Stimulated activated naive CD8-positive, alpha-beta T cell treated with anti-CD3 and anti-CD28 coated beads, Interleukin-15, Interleukin-2, amounts not matched to agents 100 U/mL and 50 U/mL, for 24 hours (primary cell): ENCODE measurements at regions not wholly inside any gene's neighbourhood (a gene's known extent, or its start where the extent isn't known, plus 50 kb on each side); places are given as distances from the start of the nearest gene placed in this dataset.

ENCODE experiments used
- ATAC-seq: fragments of 150-1000 bp; cut with Tn5 transposase; one replicate; pipeline ENCODE4 v1.10.0; 2021
- DNase-seq: peaks from one replicate; pipeline ENCODE4 v3.0.0; 2021

DNA sequence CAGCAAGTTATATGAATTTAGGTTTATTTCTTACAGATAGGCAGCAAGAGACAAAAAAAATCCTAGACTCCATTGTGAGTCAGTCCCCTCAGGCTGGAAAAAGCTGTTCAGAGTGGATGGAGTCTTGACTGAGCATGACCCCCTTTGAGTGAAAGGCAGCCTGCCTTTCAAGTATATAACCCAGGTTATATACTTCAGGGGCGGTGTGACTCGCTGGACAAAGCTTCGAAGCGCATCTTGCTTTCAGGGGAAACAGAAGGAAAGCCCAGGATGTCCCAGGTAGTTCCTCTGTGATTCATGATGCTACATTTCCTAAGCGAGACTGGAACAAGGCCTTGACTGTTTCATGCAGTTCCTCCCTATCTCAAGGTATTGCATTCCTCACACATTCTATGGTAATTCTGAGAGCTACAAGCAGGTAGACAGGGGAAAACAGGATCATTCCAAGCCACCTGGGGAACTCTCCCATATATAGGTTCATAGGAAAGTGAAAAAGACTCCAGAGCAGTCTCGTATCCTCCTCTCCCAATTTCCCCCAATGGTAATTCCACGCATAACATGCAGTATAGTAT is 1244.1 kb upstream of the CDH6 start:
- ATAC-seq (no peak), DNase-seq (no peak)

DNA sequence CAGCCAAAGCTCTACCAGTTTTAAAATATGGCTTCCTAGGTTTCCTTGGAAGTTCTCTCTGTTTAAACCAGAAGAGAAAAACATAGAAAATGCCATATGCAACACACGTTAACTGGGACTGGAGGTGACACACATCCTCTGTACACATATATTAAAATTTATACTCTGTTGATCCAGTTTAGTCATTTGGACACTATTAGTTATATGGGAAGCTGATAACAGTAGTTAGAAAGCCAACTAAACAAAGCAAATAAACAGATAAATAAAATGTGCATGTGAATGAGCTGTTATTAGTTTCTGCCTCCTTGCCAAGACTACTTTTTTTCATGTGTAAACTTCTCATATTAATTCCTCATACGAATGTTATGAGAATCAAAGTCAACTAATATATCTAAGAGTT is 1249.2 kb upstream of the CDH6 start:
- DNase-seq (no peak), ATAC-seq (no peak)

DNA sequence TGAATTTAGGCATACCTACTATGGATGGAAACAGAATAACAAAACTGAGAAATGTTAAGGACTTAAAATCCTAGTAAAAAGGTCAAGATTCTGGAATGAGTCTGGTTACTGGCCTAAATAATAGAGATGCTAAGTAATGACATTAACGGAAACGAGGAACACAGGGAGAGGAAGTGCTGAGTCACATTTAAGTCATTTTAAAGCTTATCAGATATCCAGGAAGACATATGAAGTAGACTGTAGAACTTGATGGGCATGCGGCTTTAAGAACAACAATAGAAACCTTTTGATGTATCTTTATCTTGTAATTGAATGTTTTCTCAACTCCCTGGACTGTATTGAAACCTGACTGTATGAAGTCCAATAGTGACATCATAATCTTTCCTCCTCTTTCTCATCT is 1251.4 kb upstream of the CDH6 start:
- DNase-seq (no peak), ATAC-seq (no peak)

DNA sequence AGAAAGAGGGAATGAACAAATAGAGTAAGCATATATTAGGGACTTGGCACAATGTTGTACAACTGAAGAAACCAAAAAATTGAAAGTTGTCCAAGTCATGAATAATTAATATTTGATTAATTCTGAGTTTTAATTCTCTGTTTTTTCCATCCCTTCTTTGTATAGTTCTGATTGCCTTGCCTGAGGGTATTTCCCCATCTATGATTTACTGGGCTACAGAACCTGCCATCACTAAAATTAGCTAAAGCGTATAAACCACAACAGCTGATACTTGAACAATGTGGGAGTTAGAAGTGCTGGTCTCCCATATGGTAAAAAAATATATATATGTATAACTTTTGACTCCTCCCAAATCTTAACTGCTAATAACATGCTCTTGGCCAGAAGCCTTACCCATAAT is 1253.5 kb upstream of the CDH6 start:
- ATAC-seq, result no peak
- no peak for DNase-seq

DNA sequence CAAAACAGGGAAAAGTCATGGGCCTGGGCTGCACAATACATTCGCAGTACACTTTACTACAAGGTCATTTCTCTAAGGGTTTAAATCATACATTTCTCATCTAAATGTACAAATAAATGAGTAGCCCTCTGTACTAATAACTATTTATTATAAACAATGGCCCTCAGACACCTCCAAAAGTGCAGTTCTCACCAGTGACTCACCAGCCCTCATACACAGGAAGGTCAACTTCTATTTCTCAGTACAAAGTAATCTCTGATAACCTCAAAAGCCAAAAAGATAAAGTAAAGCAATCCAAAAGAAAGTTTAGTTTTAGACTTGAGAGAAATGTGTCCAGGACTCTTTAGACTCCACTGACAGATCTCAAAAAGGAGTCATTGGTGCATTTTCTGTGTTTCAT is 1258.1 kb upstream of the CDH6 start:
- no peak for ATAC-seq
- no peak for DNase-seq

DNA sequence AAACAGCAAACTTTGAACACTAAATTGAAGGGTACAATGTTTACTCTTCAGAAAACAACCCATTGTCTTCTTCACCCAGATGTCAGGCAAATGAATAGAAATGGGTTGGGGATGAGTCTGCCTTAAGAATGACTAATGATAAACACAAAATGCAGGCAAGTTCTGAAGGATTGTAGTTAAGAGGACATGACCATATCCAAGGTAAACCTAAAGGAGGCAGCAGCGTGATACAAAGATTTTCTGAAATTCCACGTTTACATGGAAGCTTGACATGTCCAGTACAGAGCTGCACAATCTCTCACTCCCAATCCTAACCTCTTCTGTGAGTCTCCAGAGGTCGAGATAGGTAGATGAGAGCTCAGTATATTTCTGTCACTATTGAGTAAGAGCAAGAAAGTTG is 1263.2 kb upstream of the CDH6 start:
- no peak for DNase-seq
- no peak for ATAC-seq

DNA sequence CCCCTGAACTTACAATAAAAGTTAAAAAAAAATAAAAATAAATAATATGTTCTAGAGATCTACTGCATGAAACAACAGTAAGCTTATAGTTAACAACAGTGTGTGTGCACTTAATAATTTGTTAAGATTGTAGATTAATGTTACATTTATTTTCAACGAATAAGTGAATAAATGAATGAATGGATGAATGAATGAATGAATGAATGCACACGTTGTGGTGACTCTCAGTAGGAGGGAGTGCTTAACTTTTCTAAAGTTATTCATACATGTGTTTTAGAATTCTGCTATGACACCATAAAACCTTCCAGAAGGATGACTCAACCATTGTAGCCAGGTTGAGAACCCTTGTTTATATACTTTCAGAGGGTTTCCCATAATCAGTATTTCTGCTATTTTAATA is 1269.4 kb upstream of the CDH6 start:
- ATAC-seq (no peak), DNase-seq (no peak)

DNA sequence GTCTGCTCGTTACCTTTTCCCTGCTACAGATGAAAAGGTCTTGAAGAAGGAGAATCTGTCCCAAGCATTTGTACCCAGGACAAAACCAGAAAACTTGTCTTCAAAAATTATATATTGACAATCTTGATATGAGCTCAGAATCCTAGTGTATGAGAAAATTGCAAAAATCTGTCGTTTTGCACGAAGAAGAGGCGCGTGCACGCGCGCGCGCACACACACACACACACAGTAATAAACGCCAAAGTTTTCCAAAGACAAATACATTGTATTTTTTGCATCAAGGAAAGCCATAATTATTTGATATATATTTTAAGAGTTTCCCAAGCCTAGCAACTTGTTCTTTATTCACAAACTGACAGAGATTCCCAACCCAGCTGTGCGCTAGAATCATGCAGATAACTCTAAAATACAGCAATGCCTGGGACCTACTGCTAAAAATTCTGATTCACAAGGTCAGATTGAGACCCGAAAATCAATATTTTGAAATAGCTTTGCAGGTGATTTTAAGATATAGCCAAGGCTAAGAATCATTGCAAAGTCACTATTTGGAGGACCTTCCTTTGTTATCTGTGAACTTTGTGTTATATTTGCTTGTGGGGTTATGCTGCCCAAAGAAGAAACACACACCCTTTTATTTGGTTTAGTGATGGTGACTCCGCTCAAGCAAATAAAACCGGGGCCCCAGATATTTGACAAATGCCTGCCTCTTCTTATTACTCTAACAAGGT is 1287.7 kb upstream of the CDH6 start:
- no peak for ATAC-seq
- no peak for DNase-seq

DNA sequence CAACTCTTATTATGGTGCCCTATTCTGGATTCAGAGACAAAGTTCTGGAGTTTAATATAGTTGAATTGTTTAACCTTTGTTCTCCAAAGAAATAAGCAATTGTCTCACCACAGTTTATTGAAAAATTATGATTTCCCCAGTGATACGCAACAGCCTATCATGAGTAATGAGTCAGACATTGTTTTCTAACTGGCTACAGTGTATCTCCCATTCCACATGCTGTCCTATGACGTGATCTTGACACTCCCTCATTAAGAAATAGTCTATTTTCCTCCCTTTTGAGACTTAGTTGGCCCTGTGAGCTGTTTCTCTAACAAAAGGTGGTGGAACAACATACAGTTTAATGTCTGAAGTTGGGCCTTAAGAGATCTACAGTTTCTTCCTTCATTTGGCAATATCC is 1290.6 kb upstream of the CDH6 start:
- DNase-seq, result no peak
- no peak for ATAC-seq

DNA sequence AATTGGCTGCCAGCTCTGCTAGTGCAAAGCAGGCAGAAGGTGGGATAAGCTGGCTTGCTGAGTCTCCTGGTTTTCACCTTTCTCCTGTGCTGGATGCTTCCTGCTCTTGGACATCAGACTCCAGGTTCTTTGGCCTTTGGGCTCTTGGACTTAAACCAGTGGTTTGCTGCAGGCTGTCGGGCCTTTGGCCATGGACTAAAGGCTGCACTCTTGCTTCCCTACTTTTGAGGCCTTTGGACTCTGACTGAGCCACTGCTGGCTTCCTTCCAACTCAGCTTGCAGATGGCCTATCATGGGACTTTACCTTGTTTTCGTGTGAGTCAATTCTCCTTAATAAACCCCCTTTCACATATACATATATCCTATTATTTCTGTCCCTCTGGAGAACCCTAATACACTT is 1293.9 kb upstream of the CDH6 start:
- ATAC-seq (no peak), DNase-seq (no peak)

DNA sequence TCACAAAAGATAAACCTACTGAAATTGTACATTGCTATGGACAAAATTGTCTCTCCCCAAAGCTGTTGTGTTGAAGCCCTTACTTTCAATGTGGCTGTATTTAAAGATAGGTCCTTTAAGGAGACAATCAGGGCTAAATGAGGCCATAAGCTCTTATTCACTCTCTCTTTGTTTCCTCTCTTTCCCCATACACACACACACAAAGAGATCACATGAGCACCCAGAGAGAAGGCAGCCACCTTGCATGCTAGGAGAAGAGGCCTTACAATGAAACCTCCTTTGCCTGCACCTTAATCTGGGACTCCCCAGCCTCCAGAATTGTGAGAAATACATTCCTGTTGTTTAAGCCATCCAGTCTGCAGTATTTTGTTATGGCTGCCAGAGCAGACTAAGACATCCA is 1295.6 kb upstream of the CDH6 start:
- DNase-seq (no peak), ATAC-seq (no peak)

DNA sequence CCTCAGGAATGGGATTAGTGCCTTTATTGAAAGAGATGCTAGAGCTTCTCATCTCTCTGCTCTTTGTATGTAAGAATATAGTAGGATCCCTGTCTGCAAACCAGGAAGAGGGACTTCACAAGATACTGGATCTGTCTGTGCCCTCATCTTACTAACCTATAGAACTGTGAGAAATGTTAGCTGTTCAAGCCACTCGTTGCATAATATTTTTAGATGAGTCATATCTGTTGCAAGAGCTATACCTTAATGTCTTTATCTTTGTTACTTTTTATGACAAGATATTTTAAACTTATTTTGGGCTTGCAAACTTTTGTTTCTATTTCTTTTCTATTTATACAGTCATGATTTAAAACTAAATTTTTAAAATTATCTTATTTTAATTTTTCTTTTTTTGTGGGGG is 1296.8 kb upstream of the CDH6 start:
- no peak for ATAC-seq
- DNase-seq, result no peak

DNA sequence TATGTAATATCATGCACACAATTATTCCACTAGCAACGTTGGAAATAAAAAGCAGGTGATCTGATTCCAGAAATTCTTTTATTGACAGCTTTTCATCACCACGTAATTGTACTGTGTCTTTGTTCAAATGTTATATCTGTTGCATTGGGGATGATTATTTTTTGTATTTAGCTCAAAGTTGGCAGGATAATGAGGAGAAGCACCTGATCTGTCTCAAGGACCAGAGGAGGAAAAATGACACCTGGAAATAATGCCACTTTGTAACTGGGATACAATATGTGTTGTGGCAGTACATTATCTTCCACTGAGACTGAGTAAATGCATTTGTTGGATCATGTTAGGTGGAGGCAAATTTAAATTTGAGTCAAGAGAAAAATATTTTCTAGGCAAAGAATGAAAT is 1298.8 kb upstream of the CDH6 start:
- DNase-seq, result no peak

DNA sequence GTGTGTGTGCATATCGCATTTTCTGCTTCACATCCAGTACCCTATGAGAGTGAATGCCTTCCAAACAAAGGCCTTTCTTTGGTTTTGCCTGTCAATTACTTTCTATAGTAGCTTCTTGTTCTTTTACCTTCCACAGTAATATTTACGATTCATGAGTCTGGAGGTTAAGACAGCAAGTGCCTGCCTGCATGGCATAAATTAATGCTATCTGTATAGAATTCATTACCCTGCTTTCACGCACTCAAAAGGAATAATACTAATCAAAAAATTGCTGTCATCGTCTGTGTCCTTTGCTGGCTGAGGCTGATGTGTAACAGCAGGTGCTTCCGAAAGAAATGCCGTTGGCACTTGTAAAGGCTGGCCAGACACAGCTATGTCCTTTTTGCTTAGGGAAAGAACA is 1304.4 kb upstream of the CDH6 start:
- no peak for DNase-seq
- no peak for ATAC-seq

More for the DNA sequence above, 1298.8 kb upstream of the CDH6 start:
- no peak for ATAC-seq

DNA sequence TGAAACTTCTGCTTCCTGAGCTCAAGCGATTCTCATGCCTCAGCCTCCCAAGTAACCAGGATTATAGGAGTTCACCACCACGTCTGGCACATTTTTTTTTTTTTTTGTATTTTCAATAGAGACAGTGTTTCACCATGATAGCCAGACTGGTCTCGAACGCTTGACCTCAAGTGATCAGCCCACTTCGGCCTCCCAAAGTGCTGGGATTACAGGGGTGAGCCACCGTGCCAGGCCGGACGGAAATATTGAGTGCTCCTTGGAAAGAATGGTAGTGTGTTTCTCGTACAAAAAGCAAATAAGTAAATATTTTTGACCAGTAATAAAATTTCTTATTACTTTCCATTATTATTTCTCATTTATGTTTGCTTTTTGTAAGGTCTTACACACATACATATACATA is 1307.9 kb upstream of the CDH6 start:
- DNase-seq (no peak), ATAC-seq (no peak)

DNA sequence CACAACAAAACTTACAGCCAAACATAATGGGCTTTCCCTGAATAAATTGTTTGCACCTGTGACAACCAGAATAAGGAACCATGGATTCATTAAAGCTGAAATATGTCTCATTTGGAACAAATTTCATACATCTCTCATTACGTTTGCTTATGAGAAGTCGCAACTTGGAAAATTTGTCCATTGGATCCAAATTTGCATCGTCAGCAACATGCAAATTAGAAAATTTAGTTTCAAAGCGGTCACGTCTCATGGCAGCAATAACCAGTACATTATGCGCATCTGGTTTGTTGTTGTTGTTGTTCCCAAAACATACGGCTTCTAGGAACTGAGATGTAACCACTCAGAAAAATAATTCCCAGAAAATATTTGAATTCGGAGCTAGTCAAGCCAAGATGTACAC is 1311.5 kb upstream of the CDH6 start:
- DNase-seq (no peak), ATAC-seq (no peak)

DNA sequence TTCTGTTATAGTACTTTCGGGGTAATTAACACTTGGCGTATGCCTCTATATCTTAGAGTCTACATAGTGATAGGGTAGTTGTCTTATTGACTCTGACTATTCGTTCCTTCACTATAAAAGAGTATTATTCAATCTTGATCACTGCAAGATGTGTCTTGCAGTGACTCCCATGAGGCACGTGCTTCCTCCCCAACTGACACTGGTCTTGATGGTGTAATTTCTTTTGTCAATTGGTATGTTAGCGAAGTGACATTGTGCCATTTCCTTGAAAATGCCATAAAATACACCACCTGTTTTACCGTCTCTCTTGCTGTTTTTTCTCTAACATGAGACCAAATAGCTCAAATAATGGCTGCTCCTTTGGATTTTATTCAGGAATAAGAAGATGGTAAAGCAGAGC is 1314.1 kb upstream of the CDH6 start:
- ATAC-seq, result no peak
- no peak for DNase-seq

DNA sequence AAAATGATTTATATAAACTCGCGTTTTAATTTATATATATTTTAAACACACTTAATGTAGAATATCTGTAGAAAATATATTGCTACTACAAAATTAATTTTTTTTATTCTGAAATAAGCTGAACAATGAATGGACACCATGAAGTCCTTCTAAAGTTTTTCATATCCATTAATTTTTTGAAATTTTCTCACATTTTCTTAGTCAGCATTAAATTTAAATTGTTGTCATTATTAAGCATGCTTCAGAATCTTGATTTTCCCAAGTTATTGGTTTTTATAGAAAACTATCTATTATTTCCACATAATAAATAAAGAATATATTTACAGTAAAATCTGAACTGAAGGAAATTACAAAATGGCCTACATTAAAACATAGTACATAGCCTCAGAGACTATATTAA is 1314.9 kb upstream of the CDH6 start:
- no peak for DNase-seq
- no peak for ATAC-seq

DNA sequence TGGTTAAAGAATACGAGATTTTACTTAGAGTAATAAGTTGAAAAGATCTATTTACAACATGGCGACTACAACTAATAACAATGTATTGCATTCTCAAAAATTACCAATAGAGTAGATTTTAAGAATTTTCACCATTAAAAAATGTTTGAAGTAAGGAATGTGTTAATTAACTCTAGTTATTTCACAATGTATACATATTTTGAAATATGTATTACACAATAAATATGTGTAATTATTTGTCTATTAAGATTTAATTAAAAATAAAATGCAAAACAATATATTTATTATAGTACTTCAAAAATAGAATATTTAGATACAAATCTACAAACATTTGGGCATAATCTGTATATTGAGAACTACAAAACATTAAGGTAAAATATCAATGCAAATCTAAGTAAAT is 1326.3 kb upstream of the CDH6 start:
- DNase-seq (no peak), ATAC-seq (no peak)

DNA sequence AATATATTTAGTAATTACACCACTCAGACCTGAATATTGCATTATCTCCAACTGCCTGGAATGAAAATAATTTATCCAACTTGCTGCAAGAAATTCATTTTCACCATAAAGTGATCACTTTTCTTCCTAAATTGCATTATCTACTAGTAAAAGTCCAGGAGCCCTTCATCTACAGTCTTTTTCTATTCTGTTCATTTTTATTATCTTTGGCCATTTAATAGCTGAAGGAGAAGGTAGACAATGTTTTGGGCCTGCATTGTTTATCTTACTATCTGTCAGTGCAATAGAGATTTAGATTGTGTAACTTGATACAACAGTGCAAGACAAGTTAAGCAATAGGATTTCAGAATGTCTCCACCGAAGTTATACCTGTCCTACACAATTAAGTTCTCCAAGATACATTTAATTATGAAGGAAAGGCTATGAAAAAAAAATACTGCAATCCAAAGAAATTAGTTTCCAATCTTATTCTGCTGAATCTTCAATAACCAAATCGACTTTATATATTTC is 1339.7 kb upstream of the CDH6 start:
- DNase-seq (no peak), ATAC-seq (no peak)

DNA sequence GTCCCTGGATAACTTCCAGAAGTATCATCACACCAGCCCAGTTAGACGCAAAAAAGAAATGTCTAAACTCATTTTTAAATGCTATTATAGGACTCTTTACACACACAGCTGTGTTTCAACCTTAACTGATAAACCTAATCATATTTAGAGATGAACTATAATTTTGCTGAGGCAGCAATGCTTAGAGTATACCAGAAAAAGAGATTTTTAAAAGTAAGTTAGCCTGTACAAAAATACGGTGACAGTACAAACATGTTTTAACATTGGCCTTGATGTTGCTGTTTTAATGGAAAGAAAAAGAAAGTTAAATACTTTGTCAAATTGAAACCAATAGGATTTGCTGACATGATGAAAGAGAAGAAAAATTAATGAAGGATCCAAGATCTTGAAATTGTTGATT is 1341.2 kb upstream of the CDH6 start:
- DNase-seq, result no peak
- ATAC-seq, result no peak

DNA sequence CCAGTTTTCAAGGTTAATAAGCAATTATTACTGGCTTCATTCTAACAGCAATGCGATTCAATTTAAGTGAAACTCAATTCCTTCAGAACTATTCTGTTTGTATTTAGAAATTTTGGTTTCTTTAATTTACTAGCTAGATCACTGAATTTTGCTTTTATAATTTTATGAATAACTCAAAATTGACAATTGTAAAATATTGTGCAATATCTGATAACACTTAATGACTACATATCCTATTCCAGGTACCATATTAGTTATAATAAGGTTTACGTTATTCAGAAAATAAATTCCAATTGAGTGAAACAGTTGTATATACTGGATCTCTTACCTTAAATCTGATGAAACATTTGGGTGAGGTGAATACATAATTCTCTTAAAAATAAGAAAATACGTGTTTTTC is 1348.3 kb upstream of the CDH6 start:
- DNase-seq, result no peak

DNA sequence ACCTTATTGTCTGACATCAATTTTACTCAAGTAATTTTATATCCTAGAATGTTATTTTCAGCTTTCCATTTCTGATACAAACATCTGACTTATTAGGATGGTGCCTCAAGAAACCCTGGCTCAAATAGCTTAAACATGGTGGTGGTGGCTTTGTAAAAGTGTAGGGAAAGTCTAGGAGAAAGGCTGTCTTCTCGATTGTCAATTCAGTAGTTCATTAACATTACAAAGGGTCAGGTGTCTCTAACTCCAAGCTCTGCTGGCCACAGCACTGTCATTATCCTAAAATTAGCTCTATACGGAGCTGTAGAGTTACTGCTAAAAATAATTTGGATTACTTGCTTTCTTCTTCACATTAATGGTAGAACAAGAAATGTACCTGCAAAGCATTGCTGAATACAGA is 1360.1 kb upstream of the CDH6 start:
- no peak for ATAC-seq
- no peak for DNase-seq

More for the DNA sequence above, 1348.3 kb upstream of the CDH6 start:
- ATAC-seq, result no peak

DNA sequence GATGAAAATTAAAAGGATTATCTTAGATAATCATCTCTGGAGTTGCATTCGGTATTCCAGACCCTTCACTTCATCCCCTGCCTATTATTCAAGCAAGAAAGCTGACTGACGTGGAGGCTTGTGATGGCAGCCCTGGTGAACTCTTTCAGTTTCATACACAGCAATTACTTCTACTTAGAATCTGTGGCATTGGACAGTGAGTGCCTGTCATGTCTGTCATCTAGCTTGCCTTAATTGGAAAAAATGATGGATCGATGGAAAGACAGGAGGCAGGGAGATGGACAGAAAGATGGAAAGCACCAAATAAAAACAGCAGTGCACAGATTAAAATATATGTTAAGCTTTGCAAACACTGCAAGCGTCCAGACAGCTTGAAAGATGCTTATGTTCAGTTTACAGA is 1371.0 kb upstream of the CDH6 start:
- ATAC-seq (no peak), DNase-seq (no peak)
